HK-2 (cell line): ENCODE measurements at regions not wholly inside any gene's neighbourhood (a gene's known extent, or its start where the extent isn't known, plus 50 kb on each side); places are given as distances from the start of the nearest gene placed in this dataset.
"Not testable (repeated sequence)": the region's sequence is repeated elsewhere in the genome, so short reads cannot be mapped to it uniquely, and the experiment has no call there.

Experiments
- DNase-seq: peaks from one replicate; pipeline ENCODE4 v3.0.0-alpha.2; 2018; ENCODE audit not compliant: unreplicated experiment

GRCh38 chr16:79864032-79864780, 263.7 kb upstream of the MAF start:
- DNase-seq, result no peak

GRCh38 chr16:79863128-79864031, 262.8 kb upstream of the MAF start:
- no peak for DNase-seq

- DNase-seq, result no peak
Observed at GRCh38 chr16:79862601-79863000, 262.1 kb upstream of the MAF start.

- DNase-seq, result no peak
Observed at GRCh38 chr16:79856581-79856980, 256.0 kb upstream of the MAF start.

GRCh38 chr16:79850348-79850747, 249.8 kb upstream of the MAF start:
- DNase-seq, result no peak

GRCh38 chr16:79849119-79849518, 248.6 kb upstream of the MAF start:
- no peak for DNase-seq

GRCh38 chr16:79848719-79849118, 248.2 kb upstream of the MAF start:
- DNase-seq, result no peak

GRCh38 chr16:79847569-79847968, 247.0 kb upstream of the MAF start:
- no peak for DNase-seq

- DNase-seq, result no peak
Observed at GRCh38 chr16:79847101-79847500, 246.6 kb upstream of the MAF start.

- DNase-seq, result no peak
Observed at GRCh38 chr16:79845734-79846135, 245.2 kb upstream of the MAF start.

GRCh38 chr16:79845033-79845733, 244.6 kb upstream of the MAF start:
- no peak for DNase-seq

GRCh38 chr16:79844603-79845002, 244.1 kb upstream of the MAF start:
- no peak for DNase-seq

- DNase-seq, result no peak
Observed at GRCh38 chr16:79843631-79844043, 243.1 kb upstream of the MAF start.

GRCh38 chr16:79843145-79843544, 242.6 kb upstream of the MAF start:
- DNase-seq, result no peak

- no peak for DNase-seq
Observed at GRCh38 chr16:79842197-79842596, 241.7 kb upstream of the MAF start.

GRCh38 chr16:79839466-79840341, 239.2 kb upstream of the MAF start:
- no peak for DNase-seq

- no peak for DNase-seq
Observed at GRCh38 chr16:79838496-79839259, 238.1 kb upstream of the MAF start.

GRCh38 chr16:79836144-79836543, 235.6 kb upstream of the MAF start:
- no peak for DNase-seq

GRCh38 chr16:79835194-79835593, 234.7 kb upstream of the MAF start:
- DNase-seq, result no peak

GRCh38 chr16:79834720-79835119, 234.2 kb upstream of the MAF start:
- DNase-seq, result no peak

GRCh38 chr16:79834003-79834402, 233.5 kb upstream of the MAF start:
- DNase-seq, result not testable (repeated sequence)
